Adrenal gland (tissue), 9 donors: ENCODE measurements at regions not wholly inside any gene's neighbourhood (a gene's known extent, or its start where the extent isn't known, plus 50 kb on each side); places are given as distances from the start of the nearest gene placed in this dataset.

Experiments
- DNase-seq, 7 donors: peaks; one replicate each; pipeline ENCODE4 v3.0.0-alpha.2; 2019 to 2020
- H3K27ac ChIP-seq, 5 donors: fragments of 200-600 bp; sonication (generic) in 4 of 5; 1 replicate in 3 of 5; 2 replicates in 2 of 5; pipeline versions ENCODE4 v1.5.1 to v1.8.0; 2016 to 2020; ENCODE audit warnings: mild to moderate bottlenecking in 1 of 5
- H3K27me3 ChIP-seq: fragments of 200-600 bp; 2 replicates; pipeline ENCODE4 v1.8.0; 2021
- H3K36me3 ChIP-seq, 2 donors: fragments of 200-600 bp; replicated peaks in 1 of 2; 1 replicate in 1 of 2; 2 replicates in 1 of 2; pipeline versions ENCODE4 v1.5.1 to v1.8.0; 2018 to 2022
- H3K4me1 ChIP-seq, 2 donors: fragments of 200-600 bp; replicated peaks in 1 of 2; 1 replicate in 1 of 2; 2 replicates in 1 of 2; pipeline versions ENCODE4 v1.5.1 to v1.8.0; 2018 to 2021
- H3K4me3 ChIP-seq, 4 donors: fragments of 200-600 bp; sonication (generic) in 3 of 4; one replicate each; pipeline ENCODE4 v1.5.1; 2016 to 2018
- H3K9me3 ChIP-seq, 3 donors: fragments of 200-600 bp; sonication (generic) in 1 of 3; replicated peaks in 1 of 3; 1 replicate in 2 of 3; 2 replicates in 1 of 3; pipeline versions ENCODE4 v1.5.1 to v1.8.0; 2016 to 2021
- CTCF ChIP-seq, 6 experiments: fragments of 450-650 bp in 4 of 6; fragments of 200-600 bp in 2 of 6; sonication (generic) in 1 of 6; IDR thresholded peaks; 1 replicate in 5 of 6; 2 replicates in 1 of 6; pipeline versions ENCODE4 v1.5.1 to v1.8.0; 2016 to 2021; ENCODE audit warnings: antibody characterized with exemption in 6 of 6, mild to moderate bottlenecking in 2 of 6, moderate library complexity in 1 of 6
- POLR2A ChIP-seq, 2 donors: fragments of 450-650 bp; IDR thresholded peaks; one replicate each; pipeline ENCODE4 v1.6.1; 2017; ENCODE audit warnings: antibody characterized with exemption in 2 of 2, mild to moderate bottlenecking in 2 of 2, moderate library complexity in 1 of 2
- WGBS, 4 donors: extraction: QIAGEN DNeasy Blood & Tissue Kit in 2 of 4; methylation state at CpG; one replicate each; pipeline versions ENCODE4 v1.1.5 to v1.1.7; 2013 to 2017; 5-methylcytosine and 5-hydroxymethylcytosine counted together
- intact Hi-C, 2 donors: fragments of 100-400 bp; cut with DNase I; formaldehyde crosslinking; loops; one replicate each; pipeline versions ENCODE4 v1.14.1 to v1.15.0; 2022 to 2023
- donor health status: healthy with polysubstance abuse.
- donor health status: Bipolar disorder and iron deficiency.
- donor health status: DM: yes; HTN: yes; CAD: no.
- donor health status: DM: no; HTN: no; CAD: no.
- donor health status: DM: no; HTN: no; CAD: no.

GRCh38 chr2:39516347-39517101, 79.4 kb upstream of the MAP4K3 start:
- H3K9me3 ChIP-seq, result no peaks in the 10 kb centered on the region
- H3K27me3 ChIP-seq, result no peaks in the 10 kb centered on the region
- peaks cover 25 to 38% of the 10 kb centered on the region in 2 donors for H3K4me1 ChIP-seq
- H3K4me3 ChIP-seq, result no peak overlapping the region
- H3K27ac ChIP-seq, result peak overlapping the region in 2 of 5 donors; percentile 21 to 35
- WGBS, 4 donors, result 59 to 65% (median 65%) methylated on average over 6 to 8 of the region's 8 CpGs
- intact Hi-C loops, result loop anchor here in 1 of 2 donors (5.0 kb wide), 1 partner anchor 134 kb away; no protein-coding TSS in a partner anchor
- peak in 5 of 7 donors; percentile 30 to 78 (median 58) for DNase-seq
- no peak for TF ChIP-seq CTCF (IDR thresholded peaks at IDR 0.05)
- no peak for TF ChIP-seq POLR2A (IDR thresholded peaks at IDR 0.05)
- H3K36me3 ChIP-seq, result no peaks in the 10 kb centered on the region

GRCh38 chr2:39517102-39517436, 80.0 kb upstream of the MAP4K3 start:
- Histone ChIP-seq H3K4me3 (no peak overlapping the region), H3K4me1 (peaks cover 20 to 32% of the 10 kb centered on the region in 2 donors), H3K36me3 (no peaks in the 10 kb centered on the region), H3K27ac (peak overlapping the region in 2 of 5 donors; percentile 21 to 35), H3K9me3 (no peaks in the 10 kb centered on the region), H3K27me3 (no peaks in the 10 kb centered on the region)
- intact Hi-C loops, result loop anchor here in 1 of 2 donors (5.0 kb wide), 1 partner anchor 135 kb away; no protein-coding TSS in a partner anchor
- TF ChIP-seq POLR2A (IDR thresholded peaks at IDR 0.05), result no peak
- TF ChIP-seq CTCF (IDR thresholded peaks at IDR 0.05), result no peak
- 59 to 81% (median 71%) methylated on average over 2 of the region's 2 CpGs for WGBS, 4 donors
- DNase-seq, result no peak

GRCh38 chr2:39517622-39518021, 80.5 kb upstream of the MAP4K3 start:
- H3K9me3 ChIP-seq, result no peaks in the 10 kb centered on the region
- H3K4me1 ChIP-seq, result peaks cover 17 to 29% of the 10 kb centered on the region in 2 donors
- no peaks in the 10 kb centered on the region for H3K27me3 ChIP-seq
- no peak overlapping the region for H3K4me3 ChIP-seq
- intact Hi-C loops, result loop anchor here in 1 of 2 donors (5.0 kb wide), 1 partner anchor 135 kb away; no protein-coding TSS in a partner anchor
- WGBS, 4 donors, result 77 to 96% (median 88%) methylated on average over 2 of the region's 2 CpGs
- TF ChIP-seq CTCF (IDR thresholded peaks at IDR 0.05) (no peak), POLR2A (IDR thresholded peaks at IDR 0.05) (no peak)
- peak overlapping the region in 2 of 5 donors; percentile 21 to 35 for H3K27ac ChIP-seq
- no peak for DNase-seq
- no peaks in the 10 kb centered on the region for H3K36me3 ChIP-seq

GRCh38 chr2:39519886-39520285, 82.8 kb upstream of the MAP4K3 start:
- H3K4me3 ChIP-seq, result no peak overlapping the region
- H3K4me1 ChIP-seq, result peaks cover 6 to 17% of the 10 kb centered on the region in 2 donors
- intact Hi-C loops, result loop anchor here in 1 of 2 donors (5.0 kb wide), 1 partner anchor 138 kb away; no protein-coding TSS in a partner anchor
- no peak for DNase-seq
- H3K36me3 ChIP-seq, result no peaks in the 10 kb centered on the region
- no peaks in the 10 kb centered on the region for H3K9me3 ChIP-seq
- H3K27me3 ChIP-seq, result no peaks in the 10 kb centered on the region
- WGBS, 4 donors, result 82 to 98% (median 96%) methylated on average over 1 of the region's 1 CpG
- TF ChIP-seq POLR2A (IDR thresholded peaks at IDR 0.05), result no peak
- TF ChIP-seq CTCF (IDR thresholded peaks at IDR 0.05), result no peak
- H3K27ac ChIP-seq, result no peak overlapping the region
